ENCODE measurements at regions not wholly inside any gene's neighbourhood (a gene's known extent, or its start where the extent isn't known, plus 50 kb on each side); places are given as distances from the start of the nearest gene placed in this dataset.
"Not testable (repeated sequence)": the region's sequence is repeated elsewhere in the genome, so short reads cannot be mapped to it uniquely, and the experiment has no call there.

- TF ChIP-seq POLR2A (IDR thresholded peaks at IDR 0.05) = no peak
- TF ChIP-seq CTCF (IDR thresholded peaks at IDR 0.05) = no peak
- DNase-seq (ENCODE audit: low spot score in 2 of 2) = no peak
- no peak overlapping the region for H3K4me3 ChIP-seq (ENCODE audit: low read depth, poor library complexity, severe bottlenecking)
- 67 to 73% methylated on average over 6 of the region's 6 CpGs for WGBS, 2 donors
- intact Hi-C loops (cut with DNase I; ENCODE audit: low total_unique reads) = no loop called here
These were observed 711.2 kb upstream of the NRP1 start for GRCh38 chr10:34045571-34046190.

- intact Hi-C loops (cut with DNase I; ENCODE audit: low total_unique reads) = no loop called here
- WGBS, 2 donors = 98 to 99% methylated on average over 4 of the region's 4 CpGs
These were observed 707.4 kb upstream of the NRP1 start for GRCh38 chr10:34041871-34042270.

GRCh38 chr10:34037499-34037898 lies 703.0 kb upstream of the NRP1 start:
- H3K4me3 ChIP-seq (ENCODE audit: low read depth, poor library complexity, severe bottlenecking) = no peak overlapping the region
- TF ChIP-seq CTCF (IDR thresholded peaks at IDR 0.05) (no peak), POLR2A (IDR thresholded peaks at IDR 0.05) (no peak)
- DNase-seq (ENCODE audit: low spot score in 2 of 2) = no peak
- 63 to 72% methylated on average over 3 of the region's 3 CpGs for WGBS, 2 donors
- intact Hi-C loops (cut with DNase I; ENCODE audit: low total_unique reads) = no loop called here

More at GRCh38 chr10:34041871-34042270, 707.4 kb upstream of the NRP1 start:
- no peak for TF ChIP-seq CTCF (IDR thresholded peaks at IDR 0.05)
- TF ChIP-seq POLR2A (IDR thresholded peaks at IDR 0.05) = no peak
- DNase-seq (ENCODE audit: low spot score in 2 of 2) = peak in 1 of 2 donors; percentile 57
- H3K4me3 ChIP-seq (ENCODE audit: low read depth, poor library complexity, severe bottlenecking) = no peak overlapping the region

- 91 to 97% methylated on average over 10 to 13 of the region's 29 CpGs for WGBS, 2 donors
- intact Hi-C loops (cut with DNase I; ENCODE audit: low total_unique reads); DNase-seq (ENCODE audit: low spot score in 2 of 2); H3K4me3 ChIP-seq (ENCODE audit: low read depth, poor library complexity, severe bottlenecking): not testable (repeated sequence)
These were observed 700.8 kb upstream of the NRP1 start for GRCh38 chr10:34035241-34035790.

- intact Hi-C loops (cut with DNase I; ENCODE audit: low total_unique reads) = no loop called here
- WGBS, 2 donors = 91% methylated on average over 5 of the region's 5 CpGs
- no peak overlapping the region for H3K4me3 ChIP-seq (ENCODE audit: low read depth, poor library complexity, severe bottlenecking)
- DNase-seq (ENCODE audit: low spot score in 2 of 2) = no peak
- no peak for TF ChIP-seq POLR2A (IDR thresholded peaks at IDR 0.05)
- TF ChIP-seq CTCF (IDR thresholded peaks at IDR 0.05) = no peak
These were observed 698.6 kb upstream of the NRP1 start for GRCh38 chr10:34033078-34033477.

- WGBS, 2 donors = 96 to 97% methylated on average over 3 of the region's 3 CpGs
- DNase-seq (ENCODE audit: low spot score in 2 of 2) = no peak
- intact Hi-C loops (cut with DNase I; ENCODE audit: low total_unique reads) = no loop called here
- no peak for TF ChIP-seq POLR2A (IDR thresholded peaks at IDR 0.05)
- H3K4me3 ChIP-seq (ENCODE audit: low read depth, poor library complexity, severe bottlenecking) = no peak overlapping the region
These were observed 698.1 kb upstream of the NRP1 start for GRCh38 chr10:34032564-34032963.

GRCh38 chr10:34031400-34031799 lies 696.9 kb upstream of the NRP1 start:
- H3K4me3 ChIP-seq (ENCODE audit: low read depth, poor library complexity, severe bottlenecking) = no peak overlapping the region
- 21 to 38% methylated on average over 3 of the region's 3 CpGs for WGBS, 2 donors
- DNase-seq (ENCODE audit: low spot score in 2 of 2) = peak; percentile 82 to 91
- intact Hi-C loops (cut with DNase I; ENCODE audit: low total_unique reads) = no loop called here
- no peak for TF ChIP-seq POLR2A (IDR thresholded peaks at IDR 0.05)
- no peak for TF ChIP-seq CTCF (IDR thresholded peaks at IDR 0.05)
